NCI-H146 treated with DMSO at 0.1 percent for 48 hours (cell line): ENCODE measurements at regions not wholly inside any gene's neighbourhood (a gene's known extent, or its start where the extent isn't known, plus 50 kb on each side); places are given as distances from the start of the nearest gene placed in this dataset.

ENCODE experiments used
- DNase-seq: peaks from one replicate; lab custom pipeline; 2025; ENCODE audit not compliant: unreplicated experiment; lab: John Stamatoyannopoulos, UW

DNA sequence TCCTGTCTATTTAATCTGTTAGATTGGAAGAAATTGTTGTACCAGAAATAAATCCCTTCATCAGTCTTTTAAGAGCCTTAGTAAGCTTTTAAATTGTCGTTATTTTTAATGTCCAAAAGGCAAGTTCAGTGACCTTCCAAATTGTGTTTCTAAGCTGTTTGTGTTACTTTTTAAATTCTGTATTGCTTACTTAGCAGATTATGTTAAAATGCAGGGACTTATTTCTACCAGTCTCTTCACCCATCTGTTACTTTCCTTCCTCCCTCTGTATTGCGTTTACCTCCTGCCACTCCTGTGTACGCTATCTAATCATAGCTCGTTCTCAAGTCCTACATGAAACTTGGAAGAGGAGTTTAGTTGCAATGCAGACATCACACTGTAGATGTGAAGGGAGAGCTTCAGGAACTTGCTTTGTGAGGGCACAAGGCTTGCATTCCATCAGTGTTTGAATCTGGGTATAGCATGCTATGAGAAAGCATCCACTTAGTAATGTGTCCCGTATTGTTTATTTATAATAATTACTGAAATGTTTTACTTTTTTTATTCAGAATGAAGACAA is 406.5 kb upstream of the RGS6 start:
- DNase-seq = no peak

DNA sequence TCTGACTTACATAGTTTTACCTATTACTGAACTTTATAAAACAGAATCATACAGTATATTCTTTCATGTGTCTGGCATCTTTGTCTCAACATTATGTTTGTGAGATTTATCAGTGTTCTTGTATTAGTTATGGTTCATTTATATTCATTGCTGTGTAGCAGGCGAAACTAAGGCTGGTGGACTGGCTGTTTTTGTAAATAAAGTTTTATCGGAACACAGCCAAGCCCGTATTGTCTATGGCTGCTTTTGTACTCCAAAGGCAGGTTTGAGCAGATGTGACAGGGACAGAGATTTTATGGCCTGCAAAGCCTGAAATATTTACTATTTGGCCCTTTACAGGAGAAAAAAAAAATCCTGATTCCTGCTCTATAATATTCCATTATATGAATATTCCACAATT is 405.8 kb upstream of the RGS6 start:
- DNase-seq = no peak

DNA sequence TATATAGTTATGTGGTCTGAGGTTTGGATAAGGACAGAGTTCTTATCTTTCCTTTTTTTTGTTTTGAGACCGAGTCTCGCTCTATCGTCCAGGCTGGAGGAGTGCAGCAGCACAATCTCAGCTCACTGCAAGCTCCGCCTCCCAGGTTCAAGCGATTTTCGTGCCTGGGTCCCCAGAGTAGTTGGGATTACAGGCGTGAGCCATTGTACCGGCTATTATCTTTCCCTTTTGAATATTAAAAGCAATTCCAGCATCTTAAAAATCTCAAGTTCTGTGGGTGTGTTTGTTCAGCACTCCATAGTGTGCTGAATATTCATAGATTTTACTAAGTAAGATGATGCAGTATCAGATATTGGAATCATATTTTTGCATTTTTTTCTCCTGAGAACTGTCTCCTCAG is 404.4 kb upstream of the RGS6 start:
- no peak for DNase-seq

DNA sequence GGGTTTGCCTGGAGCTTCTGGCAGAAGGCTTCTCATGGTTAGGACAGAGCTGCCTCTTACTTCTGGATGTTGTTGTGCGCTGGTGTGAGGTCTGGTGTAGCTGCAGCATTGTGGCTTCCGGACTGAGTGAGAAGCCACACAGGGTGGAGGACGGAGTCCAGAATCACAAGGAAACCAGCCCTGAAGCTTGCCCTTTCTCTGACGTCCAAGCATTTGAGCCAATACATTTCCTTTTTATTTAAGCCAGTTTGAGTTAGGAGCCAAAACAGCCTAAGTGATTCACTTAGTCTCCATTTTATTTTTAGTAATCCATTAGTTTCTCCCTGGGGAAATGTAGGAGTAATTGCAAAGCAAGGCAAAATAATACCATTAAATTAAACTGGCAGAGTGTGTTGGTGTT is 402.4 kb upstream of the RGS6 start:
- DNase-seq = no peak

DNA sequence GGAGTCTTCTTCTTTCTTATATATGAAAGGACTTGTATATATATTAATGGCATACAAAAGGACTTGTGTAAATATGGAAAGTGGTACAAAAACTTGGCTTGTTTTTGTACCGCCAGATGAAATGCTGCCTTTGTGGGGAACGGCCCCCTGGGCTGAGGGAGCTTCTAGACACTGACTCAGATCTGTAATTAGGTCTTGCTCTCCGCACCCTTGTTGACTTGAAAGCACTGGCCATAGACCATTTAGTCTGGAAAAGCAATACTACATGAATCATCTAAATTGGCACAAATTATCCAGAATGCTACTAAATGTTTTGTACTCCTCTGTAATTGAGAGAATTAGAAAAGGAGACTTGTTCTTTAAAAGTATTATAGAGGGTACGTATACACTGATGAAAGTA is 399.9 kb upstream of the RGS6 start:
- peak; percentile 40 for DNase-seq

DNA sequence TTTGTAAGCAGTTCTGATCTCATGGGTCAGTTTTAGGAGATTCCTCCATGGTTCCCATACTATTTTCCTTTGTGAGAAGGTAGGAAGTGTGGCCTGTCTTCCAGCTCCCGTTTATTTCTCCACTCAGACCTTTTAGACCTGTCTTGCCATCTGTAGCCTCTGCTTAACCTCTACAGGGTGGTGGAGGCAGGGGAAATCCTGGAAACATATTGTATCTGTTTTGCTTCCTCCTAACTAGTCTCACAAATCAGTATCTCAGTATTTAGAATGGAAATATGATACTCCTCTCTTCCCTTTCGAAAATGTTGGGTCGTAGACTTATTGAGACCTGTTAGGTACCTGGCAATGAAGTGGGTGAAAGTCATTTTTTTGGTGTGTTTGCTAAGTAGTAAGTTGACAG is 399.4 kb upstream of the RGS6 start:
- no peak for DNase-seq

DNA sequence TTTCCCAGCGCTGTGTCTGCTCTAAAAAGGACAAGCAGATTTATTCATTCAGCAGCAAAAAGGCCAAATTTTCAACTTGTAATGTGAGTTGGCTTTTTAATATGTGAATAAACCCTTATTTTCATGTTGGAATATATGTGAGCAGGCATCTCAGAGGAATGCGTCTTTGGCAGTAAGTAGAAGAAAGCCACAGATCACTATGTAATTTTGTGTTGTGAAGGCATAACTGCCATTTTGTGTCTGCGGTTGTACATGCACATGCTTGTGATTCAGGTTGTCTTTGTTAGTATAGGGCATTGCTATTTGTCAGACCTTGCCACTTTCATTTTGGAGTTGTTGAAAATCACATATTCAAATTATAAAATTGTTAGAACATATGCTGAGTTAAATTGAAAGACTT is 398.8 kb upstream of the RGS6 start:
- no peak for DNase-seq

DNA sequence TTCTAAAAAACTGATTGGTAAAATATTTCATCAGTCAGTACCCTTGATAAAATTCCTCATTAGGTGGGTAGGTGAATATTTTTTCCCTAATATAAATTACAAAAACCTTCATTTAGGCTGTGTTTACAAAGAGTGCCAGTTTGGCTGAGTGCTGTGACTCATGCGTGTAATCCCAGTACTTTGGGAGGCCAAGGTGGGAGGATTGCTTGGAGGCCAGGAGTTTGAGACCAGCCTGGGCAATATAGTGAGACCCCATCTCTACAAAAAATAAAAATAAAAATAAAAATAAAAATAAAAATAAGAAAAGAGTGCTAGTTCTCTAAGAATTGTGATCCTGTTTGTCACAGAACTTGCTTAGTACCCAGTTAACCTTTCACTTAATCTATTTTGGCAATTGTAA is 398.4 kb upstream of the RGS6 start:
- DNase-seq = no peak

DNA sequence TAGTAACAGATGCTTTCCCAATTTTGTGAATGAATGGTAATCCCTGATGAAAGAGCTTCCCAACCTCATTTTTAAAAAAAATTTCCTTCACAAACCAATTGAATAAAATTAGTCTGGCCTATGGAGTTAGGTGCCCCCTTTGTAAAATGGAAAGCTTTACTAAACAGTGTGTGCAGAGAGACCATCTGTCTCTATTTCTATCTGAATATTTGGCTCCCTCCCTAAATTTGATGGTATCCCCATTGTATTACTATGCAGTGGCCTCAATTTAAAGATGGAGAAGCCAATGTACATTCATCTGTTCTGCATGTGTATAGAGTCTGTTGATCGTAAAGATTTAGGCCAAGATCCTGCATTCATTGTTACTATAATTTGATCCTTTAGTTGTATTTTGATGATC is 397.7 kb upstream of the RGS6 start:
- DNase-seq = no peak

DNA sequence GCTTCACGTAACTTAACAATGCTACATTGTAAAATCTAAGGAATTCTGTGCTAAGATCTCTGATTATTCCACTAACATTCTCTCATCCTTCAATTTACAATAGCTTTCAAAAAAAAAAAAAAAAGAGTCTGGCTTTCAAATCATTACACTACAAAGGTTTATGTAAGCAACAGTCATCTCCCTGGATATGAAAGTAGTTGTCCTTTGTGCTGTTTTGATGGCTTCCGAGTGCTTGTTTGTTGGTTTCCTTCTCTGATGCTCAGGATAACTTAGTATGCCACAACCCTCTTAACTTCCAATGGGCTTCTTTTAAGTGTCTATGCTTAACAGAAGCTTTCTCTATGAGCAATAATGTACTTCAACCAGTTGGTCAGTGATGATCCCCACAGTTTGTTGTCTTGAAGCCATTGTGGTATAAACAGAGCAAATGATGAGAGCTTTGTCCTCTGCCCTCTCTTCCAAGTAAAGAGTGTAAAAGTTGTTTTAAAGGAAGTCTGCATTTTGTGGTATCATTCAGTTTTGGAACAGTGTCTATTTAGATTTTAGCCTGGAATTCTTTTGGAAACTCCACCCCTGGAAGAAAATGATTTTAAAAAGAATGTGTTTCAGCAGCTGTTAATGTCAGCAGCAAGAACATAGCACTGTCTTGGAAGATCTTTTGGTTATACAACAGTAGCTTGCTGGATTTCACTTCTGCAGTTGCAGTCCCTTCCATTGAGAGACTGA is 396.1 kb upstream of the RGS6 start:
- DNase-seq = no peak

DNA sequence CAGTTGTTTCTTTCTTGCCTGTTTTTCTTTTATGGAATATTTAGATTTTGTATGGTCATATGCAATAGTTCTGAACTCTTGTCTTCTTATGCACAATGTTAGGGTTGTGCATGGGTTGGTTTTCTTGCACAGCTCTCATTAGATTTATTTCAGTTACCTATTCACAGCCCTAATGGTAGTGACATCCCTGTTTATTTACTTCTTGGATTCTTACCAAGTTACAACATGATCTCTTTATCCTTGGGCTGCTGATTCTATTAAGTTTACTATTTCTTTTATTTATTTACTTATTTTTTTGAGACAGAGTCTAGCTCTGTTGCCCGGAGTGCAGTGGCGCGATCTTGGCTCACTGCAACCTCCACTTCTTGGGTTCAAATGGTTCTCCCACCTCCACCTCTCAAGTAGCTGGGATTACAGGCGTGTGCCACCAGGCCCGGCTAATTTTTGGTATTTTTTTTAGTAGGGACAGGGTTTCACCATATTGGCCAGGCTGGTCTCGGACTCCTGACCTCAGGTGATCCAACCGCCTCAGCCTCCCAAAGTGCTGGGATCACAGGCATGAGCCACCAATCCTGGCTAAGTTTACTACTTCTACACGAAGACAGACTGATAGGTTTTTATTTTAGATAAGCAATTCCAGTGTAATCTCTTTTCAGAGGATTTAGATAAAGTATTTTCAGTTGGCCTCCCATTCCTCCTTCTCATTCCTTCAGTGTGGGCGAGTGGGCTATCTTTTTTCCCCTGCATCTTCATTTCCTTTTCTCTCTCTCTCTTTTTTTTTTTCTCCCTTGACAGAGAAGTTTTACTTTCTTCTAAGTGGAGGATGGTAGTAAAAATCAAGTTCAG is 395.1 kb upstream of the RGS6 start:
- no peak for DNase-seq

DNA sequence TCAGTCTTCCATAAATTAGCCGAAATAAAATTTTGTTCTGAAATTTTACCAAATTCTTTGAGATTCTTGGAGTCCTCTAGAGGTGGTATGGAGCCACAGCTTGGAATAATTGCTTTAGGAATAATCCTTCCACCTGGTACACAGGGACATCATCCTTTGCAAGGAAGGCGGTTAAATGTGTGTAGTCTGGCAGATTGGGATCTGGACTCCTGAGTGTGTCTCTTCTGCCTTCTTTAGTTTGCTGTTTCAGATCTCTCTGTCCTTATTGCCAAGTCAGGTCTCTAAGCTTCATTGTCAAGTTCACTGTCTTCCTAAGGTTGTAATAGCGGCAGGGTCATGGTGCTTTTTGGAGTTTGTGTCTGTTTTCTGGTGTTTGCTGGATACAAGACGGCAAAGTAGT is 393.9 kb upstream of the RGS6 start:
- DNase-seq = no peak

DNA sequence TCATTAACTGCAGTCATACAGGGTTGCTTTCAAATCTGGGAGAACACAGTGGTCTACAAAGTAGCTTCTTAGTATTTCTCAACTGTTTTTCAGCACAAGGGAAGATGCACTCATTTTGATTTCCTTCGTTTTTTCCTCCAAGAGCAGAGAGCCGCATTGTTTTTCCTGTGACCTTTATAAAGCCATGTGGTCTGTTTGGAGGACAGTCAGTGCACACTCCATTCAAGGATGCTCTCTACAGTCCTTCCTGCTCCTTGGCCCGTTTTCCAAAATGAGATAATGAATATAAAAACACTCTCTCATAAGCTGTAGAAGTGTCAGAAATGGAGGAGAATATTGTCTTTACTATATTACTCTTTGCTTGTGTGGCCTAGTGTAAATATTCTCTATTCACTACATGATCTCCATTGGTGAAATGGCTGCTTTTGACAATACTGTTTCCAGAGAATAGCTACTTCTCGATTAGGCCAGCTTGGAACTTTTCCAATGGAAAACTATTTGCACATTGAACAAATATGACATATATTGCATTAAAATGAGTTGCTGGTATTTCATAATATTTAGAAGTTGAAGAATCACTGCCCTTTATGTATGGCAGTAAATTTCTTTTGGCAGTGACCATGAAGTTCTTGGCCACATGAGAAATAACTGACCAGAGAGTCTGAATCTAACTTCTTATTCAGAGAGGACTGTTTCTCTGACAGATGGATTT is 393.1 kb upstream of the RGS6 start:
- DNase-seq = no peak

DNA sequence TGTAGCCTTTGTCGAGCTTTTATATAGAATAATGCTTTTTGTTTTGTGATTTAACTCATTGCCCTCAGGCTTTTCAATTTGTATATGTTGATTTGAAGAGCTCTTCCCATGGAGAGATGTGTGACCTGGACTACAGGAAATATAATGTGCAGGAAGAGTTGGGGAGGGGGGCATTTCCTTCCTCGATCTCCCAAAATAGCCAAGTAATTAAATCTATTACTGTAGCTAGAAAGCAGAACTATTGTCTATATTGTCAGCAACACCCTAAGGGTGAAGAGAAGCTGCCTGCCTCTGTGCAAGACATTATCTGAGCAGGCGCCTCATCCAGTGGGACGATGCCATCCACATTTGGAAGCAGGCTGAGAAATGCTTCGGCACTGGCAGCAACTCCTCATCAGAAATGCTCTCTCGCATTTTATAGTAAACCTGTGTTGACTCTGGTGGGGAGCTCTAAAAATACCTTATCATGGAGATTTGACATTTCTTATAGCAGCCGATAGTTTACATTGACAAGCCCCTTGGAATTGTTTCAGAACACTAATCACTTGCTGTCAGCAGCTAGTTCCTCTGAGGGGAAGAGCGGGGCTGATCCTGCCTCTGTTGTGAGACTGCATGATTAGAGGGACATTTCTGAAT is 392.5 kb upstream of the RGS6 start:
- DNase-seq = no peak

DNA sequence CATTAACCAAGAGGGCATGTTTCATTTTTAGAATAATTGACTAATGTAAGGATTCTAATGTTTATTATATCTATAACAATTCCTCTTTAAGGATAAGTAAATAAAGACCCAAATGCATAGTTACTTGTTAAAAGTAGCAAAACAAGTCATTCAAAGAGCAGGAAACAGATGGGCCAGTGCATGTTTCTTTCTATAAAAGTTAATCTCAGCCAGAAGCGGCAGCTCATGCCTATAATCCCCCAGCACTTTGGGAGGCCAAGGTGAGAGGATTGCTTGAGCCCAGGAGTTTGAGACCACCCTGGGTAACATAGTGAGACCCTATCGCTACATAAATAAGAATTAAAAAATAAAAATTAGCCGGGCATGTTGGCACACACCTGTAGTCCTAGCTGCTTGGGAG is 391.0 kb upstream of the RGS6 start:
- no peak for DNase-seq

DNA sequence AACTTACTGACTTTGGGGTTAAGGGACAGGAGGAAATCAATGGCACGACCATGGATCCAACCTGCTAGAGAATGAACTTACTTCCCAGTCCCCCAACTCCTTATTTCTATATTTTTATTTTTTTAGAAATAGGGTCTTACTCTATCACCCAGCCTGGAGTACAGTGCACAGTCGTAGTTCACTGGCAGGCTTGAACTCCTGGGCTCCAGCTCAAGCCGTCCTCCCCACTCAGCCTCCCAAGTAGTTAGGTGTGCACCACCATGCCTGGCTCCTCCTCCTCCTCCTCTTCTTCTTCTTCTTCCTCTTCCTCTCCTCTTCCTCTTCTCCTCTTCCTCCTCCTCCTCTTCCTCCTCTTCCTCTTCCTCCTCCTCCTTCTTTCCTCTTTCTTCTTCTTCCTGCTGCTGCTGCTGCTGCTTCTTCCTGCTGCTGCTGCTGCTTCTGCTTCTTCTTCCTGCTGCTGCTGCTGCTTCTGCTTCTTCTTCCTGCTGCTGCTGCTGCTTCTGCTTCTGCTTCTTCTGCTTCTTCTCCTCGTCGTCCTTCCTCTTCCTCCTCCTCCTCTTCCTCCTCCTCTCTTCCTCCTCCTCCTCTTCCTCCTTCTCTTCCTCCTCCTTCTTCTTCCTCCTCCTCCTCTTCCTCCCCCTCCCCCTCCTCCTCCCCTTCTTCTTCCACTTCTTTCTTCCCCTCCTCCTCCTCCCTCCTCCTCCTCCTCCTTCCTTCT is 390.1 kb upstream of the RGS6 start:
- no peak for DNase-seq

DNA sequence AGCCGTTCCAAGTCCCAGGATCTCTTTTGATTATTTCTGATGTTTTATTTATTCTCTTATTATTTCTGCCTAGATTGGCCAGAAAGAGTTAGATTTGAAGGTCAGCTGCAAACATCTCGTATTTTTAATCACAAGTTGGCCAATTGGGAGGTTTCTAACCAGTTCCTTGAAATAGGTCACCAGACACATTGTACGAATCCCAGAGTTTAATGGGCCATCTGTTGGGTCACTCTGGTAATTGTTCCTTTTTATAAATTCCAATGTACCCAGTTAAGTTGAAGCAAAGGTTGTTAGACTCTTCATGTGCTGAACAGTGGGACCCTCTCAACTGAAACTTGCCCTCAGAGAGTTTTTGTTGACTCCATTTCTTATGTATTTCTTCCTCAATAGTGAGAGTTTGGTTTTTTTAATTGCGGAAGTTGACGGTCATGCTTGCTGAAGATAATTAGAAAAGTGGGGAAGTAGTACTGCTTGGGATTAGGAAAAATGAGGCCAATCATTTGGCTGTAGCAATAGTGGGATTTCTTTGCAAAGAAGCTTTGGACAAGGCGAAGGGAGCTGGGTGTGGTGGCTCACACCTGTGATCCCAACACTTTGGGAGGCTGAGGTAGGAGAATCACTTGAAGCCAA is 382.7 kb upstream of the RGS6 start:
- no peak for DNase-seq

DNA sequence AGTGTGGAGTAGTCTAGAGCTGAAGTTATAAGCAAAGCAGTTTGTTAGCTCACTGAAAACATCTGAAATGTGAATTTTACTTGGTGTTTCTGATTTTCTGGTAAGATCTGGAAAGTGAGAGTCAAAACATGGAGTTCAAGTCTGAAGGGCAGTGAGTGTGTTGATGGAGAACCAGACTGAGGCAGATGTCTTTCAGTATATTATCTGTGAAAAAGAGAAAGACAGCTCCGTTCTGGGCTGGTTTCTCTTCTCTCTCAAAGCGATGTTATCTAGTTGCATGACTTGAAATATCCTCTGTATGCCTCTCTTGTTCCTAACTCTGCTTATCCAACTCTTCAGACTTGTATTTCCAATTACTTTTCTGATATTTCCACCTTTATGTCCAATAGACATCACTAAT is 381.9 kb upstream of the RGS6 start:
- no peak for DNase-seq

DNA sequence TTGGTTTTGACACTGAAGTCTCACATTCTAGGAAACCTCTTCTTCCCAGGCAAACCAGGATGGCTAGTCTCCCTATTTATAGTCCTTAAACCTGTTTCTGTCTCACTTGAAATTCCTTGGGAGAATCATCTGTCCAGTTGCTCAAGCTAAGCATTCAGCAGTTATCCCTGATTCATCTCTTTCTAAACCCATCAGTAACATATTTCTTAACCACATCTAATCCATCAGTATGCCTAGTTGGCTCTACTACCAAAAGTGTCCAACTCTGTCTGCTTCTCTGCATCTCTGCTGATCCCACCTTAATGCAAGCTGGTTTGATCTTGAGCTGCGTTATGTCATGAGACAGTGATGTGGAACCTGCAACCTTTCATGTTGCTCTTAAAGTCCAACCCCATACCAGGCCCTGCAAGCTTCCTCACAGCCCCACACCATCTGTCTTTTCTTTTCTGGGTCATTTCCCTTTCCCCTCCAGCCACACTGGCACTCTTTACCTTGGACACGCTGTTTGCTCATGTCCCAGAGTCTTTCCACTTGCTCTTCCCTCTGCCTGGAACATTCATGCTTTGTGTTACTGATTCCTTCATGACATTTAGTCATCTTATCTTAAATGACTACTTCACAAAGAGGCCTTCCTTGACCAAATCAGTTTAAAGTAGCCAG is 380.8 kb upstream of the RGS6 start:
- no peak for DNase-seq

DNA sequence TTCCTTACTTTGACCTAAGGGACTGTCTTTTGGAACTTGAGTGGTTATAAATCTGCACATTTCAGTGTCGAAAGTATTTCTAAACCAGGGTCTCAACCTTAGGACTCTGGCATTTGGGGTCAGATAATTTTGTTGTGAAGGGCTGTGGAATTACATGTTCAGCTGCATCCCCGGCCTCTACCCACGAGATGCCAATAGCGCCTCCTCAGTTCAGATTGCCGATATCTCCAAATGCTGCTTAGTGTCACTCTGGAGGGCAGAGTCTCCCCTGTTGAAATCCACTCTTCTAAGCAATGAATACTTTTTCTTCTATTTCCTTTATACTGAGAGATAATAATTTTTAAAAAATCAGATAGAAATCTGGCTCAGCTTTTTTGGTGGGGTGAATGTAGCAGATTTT is 379.4 kb upstream of the RGS6 start:
- DNase-seq = no peak
